ENCODE measurements at regions not wholly inside any gene's neighbourhood (a gene's known extent, or its start where the extent isn't known, plus 50 kb on each side); places are given as distances from the start of the nearest gene placed in this dataset.

DNA sequence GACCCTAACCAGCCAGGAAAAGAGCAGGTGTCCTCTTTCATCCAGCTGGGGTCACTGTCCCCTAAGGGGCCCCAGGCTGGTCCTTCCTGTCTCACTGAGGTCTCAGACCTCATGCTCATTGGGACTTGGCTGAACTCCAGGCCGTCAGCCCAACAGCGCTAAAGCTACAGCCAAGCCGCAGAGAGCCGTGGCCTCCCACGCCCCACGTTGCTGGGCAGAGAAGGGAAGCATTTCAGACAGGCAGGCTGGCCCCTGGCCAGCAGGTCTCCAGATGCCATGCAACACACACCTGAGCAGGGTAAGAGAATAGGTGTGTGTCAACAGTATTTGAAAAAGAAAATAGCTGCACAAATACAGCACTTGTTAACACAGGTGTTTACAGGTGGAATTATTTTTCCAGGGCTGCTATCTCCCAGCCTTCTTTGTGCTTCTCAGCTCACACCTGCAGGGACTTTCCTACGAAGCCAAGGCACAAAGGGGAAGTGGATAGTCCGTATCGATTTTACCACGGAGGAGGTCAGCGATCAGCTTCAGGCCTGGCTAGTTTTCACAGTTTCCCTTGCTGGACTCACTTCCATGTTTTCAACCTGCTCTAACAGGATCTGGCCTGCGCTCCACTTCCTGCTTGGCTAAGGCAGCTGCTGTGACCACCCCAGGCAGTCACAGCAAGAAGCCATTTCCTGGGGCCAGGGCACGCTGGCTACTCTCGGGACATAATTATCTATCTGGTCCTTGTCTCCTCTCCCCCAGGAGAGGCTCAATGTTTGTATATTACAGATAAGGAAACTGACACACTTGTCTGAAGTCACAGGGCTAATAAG, 156.1 kb upstream of the ID2 start:
- Histone ChIP-seq H2BK120ac (ENCODE audit: low read depth, low read length) (no peak overlapping the region), H3K14ac (ENCODE audit: low read length in 2 of 2) (no peak overlapping the region), H3K27me3 (ENCODE audit: control insufficient read depth in 1 of 2, insufficient read depth in 1 of 2, low read length in 2 of 2) (peaks cover 0 to 14% of the 10 kb centered on the region in 2 experiments), H3K9ac (ENCODE audit: low read length) (no peak overlapping the region), H3K36me3 (ENCODE audit: control insufficient read depth in 1 of 2, insufficient read depth in 2 of 2, low read depth in 1 of 2, low read length in 2 of 2) (no peaks in the 10 kb centered on the region), H2BK12ac (ENCODE audit: low read length in 2 of 2) (no peak overlapping the region), H2BK15ac (ENCODE audit: low read depth, poor library complexity, severe bottlenecking) (no peak overlapping the region), H2AFZ (ENCODE audit: low read depth, low read length) (no peak overlapping the region), H2BK5ac (ENCODE audit: low read depth, low read length, poor library complexity, severe bottlenecking) (no peak overlapping the region), H4K91ac (ENCODE audit: low read length) (no peak overlapping the region), H2AK5ac (ENCODE audit: low read length, severe bottlenecking) (no peak overlapping the region), H3K4ac (ENCODE audit: low read depth in 1 of 2, low read length in 2 of 2) (peak overlapping the region in 1 of 2 experiments; percentile 37), H4K8ac (ENCODE audit: low read length) (no peak overlapping the region), H3K4me2 (ENCODE audit: low read length, poor library complexity, severe bottlenecking) (no peak overlapping the region), H3K4me1 (ENCODE audit: control insufficient read depth, insufficient read depth, low read depth, low read length) (peaks cover 2% of the 10 kb centered on the region), H3K27ac (ENCODE audit: low read length, poor library complexity, severe bottlenecking) (no peak overlapping the region), H3K9me3 (ENCODE audit: control insufficient read depth, low read length) (peaks cover 2% of the 10 kb centered on the region), H3K4me3 (ENCODE audit: insufficient read depth in 1 of 2, low read depth in 1 of 2, low read length in 2 of 2) (no peak overlapping the region), H3K18ac (ENCODE audit: low read depth in 1 of 2, low read length in 2 of 2) (no peak overlapping the region), H3K79me1 (replicated peaks; ENCODE audit: low read length, poor library complexity, severe bottlenecking) (no peaks in the 10 kb centered on the region), H3K23ac (ENCODE audit: low read length in 2 of 2) (no peak overlapping the region)
- DNase-seq = peak; percentile 18
- 55% methylated on average over 12 of the region's 14 CpGs for whole genome bisulfite sequencing

- no peak overlapping the region for H2BK15ac ChIP-seq (ENCODE audit: low read depth, poor library complexity, severe bottlenecking)
- H2AFZ ChIP-seq (ENCODE audit: low read depth, low read length) = no peak overlapping the region
- 20% methylated on average over 2 of the region's 3 CpGs for WGBS
- H3K27ac ChIP-seq (ENCODE audit: low read length, poor library complexity, severe bottlenecking) = no peak overlapping the region
- peaks cover 0 to 14% of the 10 kb centered on the region in 2 experiments for H3K27me3 ChIP-seq (ENCODE audit: control insufficient read depth in 1 of 2, insufficient read depth in 1 of 2, low read length in 2 of 2)
- DNase-seq = no peak
- H3K4ac ChIP-seq (ENCODE audit: low read depth in 1 of 2, low read length in 2 of 2) = no peak overlapping the region
- H3K9ac ChIP-seq (ENCODE audit: low read length) = no peak overlapping the region
- no peak overlapping the region for H2BK120ac ChIP-seq (ENCODE audit: low read depth, low read length)
- H3K18ac ChIP-seq (ENCODE audit: low read depth in 1 of 2, low read length in 2 of 2) = no peak overlapping the region
- H3K14ac ChIP-seq (ENCODE audit: low read length in 2 of 2) = no peak overlapping the region
- H2BK12ac ChIP-seq (ENCODE audit: low read length in 2 of 2) = no peak overlapping the region
- no peak overlapping the region for H3K23ac ChIP-seq (ENCODE audit: low read length in 2 of 2)
- peaks cover 7% of the 10 kb centered on the region for H3K9me3 ChIP-seq (ENCODE audit: control insufficient read depth, low read length)
- H3K79me1 ChIP-seq (replicated peaks; ENCODE audit: low read length, poor library complexity, severe bottlenecking) = no peaks in the 10 kb centered on the region
- H2BK5ac ChIP-seq (ENCODE audit: low read depth, low read length, poor library complexity, severe bottlenecking) = no peak overlapping the region
- no peak overlapping the region for H3K4me3 ChIP-seq (ENCODE audit: insufficient read depth in 1 of 2, low read depth in 1 of 2, low read length in 2 of 2)
- no peak overlapping the region for H3K4me2 ChIP-seq (ENCODE audit: low read length, poor library complexity, severe bottlenecking)
- H4K8ac ChIP-seq (ENCODE audit: low read length) = no peak overlapping the region
- peaks cover 2% of the 10 kb centered on the region for H3K4me1 ChIP-seq (ENCODE audit: control insufficient read depth, insufficient read depth, low read depth, low read length)
- no peaks in the 10 kb centered on the region for H3K36me3 ChIP-seq (ENCODE audit: control insufficient read depth in 1 of 2, insufficient read depth in 2 of 2, low read depth in 1 of 2, low read length in 2 of 2)
- H4K91ac ChIP-seq (ENCODE audit: low read length) = no peak overlapping the region
- no peak overlapping the region for H2AK5ac ChIP-seq (ENCODE audit: low read length, severe bottlenecking)
Measured at GRCh38 chr2:8526403-8526696, 155.5 kb upstream of the ID2 start.

- 81% methylated on average over 4 of the region's 4 CpGs for WGBS
- H3K4me3 ChIP-seq (ENCODE audit: insufficient read depth in 1 of 2, low read depth in 1 of 2, low read length in 2 of 2) = no peak overlapping the region
Measured at GRCh38 chr2:8527031-8527430, 154.8 kb upstream of the ID2 start.

DNA sequence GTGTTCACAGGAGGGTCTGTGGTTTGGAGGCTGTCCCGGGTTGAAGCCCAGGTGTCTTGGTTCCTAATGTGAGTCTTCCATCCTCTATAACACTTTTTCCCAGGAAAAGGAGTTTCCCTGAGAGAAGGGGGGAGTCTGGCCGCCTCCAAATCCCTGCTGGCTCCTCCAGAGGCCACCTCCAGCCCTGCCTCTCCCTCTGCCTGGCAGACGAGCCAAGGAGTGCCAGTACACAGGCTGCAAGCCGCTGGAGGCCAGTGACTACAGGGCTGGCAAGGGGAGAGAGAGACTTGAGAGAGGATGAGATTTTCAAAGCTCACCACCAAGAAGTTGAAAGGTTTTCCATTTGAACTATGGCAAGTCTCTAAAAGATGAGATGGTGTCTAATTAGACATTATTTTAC, 154.2 kb upstream of the ID2 start:
- no peaks in the 10 kb centered on the region for H3K36me3 ChIP-seq (ENCODE audit: control insufficient read depth in 1 of 2, insufficient read depth in 2 of 2, low read depth in 1 of 2, low read length in 2 of 2)
- H2BK12ac ChIP-seq (ENCODE audit: low read length in 2 of 2) = no peak overlapping the region
- H3K9me3 ChIP-seq (ENCODE audit: control insufficient read depth, low read length) = peaks cover 15% of the 10 kb centered on the region
- H3K27me3 ChIP-seq (ENCODE audit: control insufficient read depth in 1 of 2, insufficient read depth in 1 of 2, low read length in 2 of 2) = peaks cover 0 to 14% of the 10 kb centered on the region in 2 experiments
- H3K4me2 ChIP-seq (ENCODE audit: low read length, poor library complexity, severe bottlenecking) = no peak overlapping the region
- H3K4ac ChIP-seq (ENCODE audit: low read depth in 1 of 2, low read length in 2 of 2) = no peak overlapping the region
- H2AFZ ChIP-seq (ENCODE audit: low read depth, low read length) = no peak overlapping the region
- H4K8ac ChIP-seq (ENCODE audit: low read length) = no peak overlapping the region
- no peaks in the 10 kb centered on the region for H3K79me1 ChIP-seq (replicated peaks; ENCODE audit: low read length, poor library complexity, severe bottlenecking)
- H2BK120ac ChIP-seq (ENCODE audit: low read depth, low read length) = no peak overlapping the region
- no peak overlapping the region for H3K27ac ChIP-seq (ENCODE audit: low read length, poor library complexity, severe bottlenecking)
- no peak overlapping the region for H3K4me3 ChIP-seq (ENCODE audit: insufficient read depth in 1 of 2, low read depth in 1 of 2, low read length in 2 of 2)
- H2BK15ac ChIP-seq (ENCODE audit: low read depth, poor library complexity, severe bottlenecking) = no peak overlapping the region
- H4K91ac ChIP-seq (ENCODE audit: low read length) = no peak overlapping the region
- no peak overlapping the region for H2AK5ac ChIP-seq (ENCODE audit: low read length, severe bottlenecking)
- no peak for DNase-seq
- H2BK5ac ChIP-seq (ENCODE audit: low read depth, low read length, poor library complexity, severe bottlenecking) = no peak overlapping the region
- H3K23ac ChIP-seq (ENCODE audit: low read length in 2 of 2) = no peak overlapping the region
- peaks cover 2% of the 10 kb centered on the region for H3K4me1 ChIP-seq (ENCODE audit: control insufficient read depth, insufficient read depth, low read depth, low read length)
- H3K9ac ChIP-seq (ENCODE audit: low read length) = no peak overlapping the region
- 89% methylated on average over 2 of the region's 4 CpGs for WGBS
- no peak overlapping the region for H3K14ac ChIP-seq (ENCODE audit: low read length in 2 of 2)
- peak overlapping the region in 1 of 2 experiments; percentile 37 for H3K18ac ChIP-seq (ENCODE audit: low read depth in 1 of 2, low read length in 2 of 2)

More at GRCh38 chr2:8527031-8527430, 154.8 kb upstream of the ID2 start:
- Histone ChIP-seq H2AFZ (ENCODE audit: low read depth, low read length) (no peak overlapping the region), H3K27me3 (ENCODE audit: control insufficient read depth in 1 of 2, insufficient read depth in 1 of 2, low read length in 2 of 2) (peaks cover 0 to 14% of the 10 kb centered on the region in 2 experiments), H3K4me1 (ENCODE audit: control insufficient read depth, insufficient read depth, low read depth, low read length) (peaks cover 2% of the 10 kb centered on the region), H2BK12ac (ENCODE audit: low read length in 2 of 2) (peak overlapping the region in 1 of 2 experiments; percentile 38), H2BK15ac (ENCODE audit: low read depth, poor library complexity, severe bottlenecking) (no peak overlapping the region), H3K14ac (ENCODE audit: low read length in 2 of 2) (peak overlapping the region in 1 of 2 experiments; percentile 18), H2AK5ac (ENCODE audit: low read length, severe bottlenecking) (no peak overlapping the region), H3K4ac (ENCODE audit: low read depth in 1 of 2, low read length in 2 of 2) (no peak overlapping the region), H3K79me1 (replicated peaks; ENCODE audit: low read length, poor library complexity, severe bottlenecking) (no peaks in the 10 kb centered on the region), H3K4me2 (ENCODE audit: low read length, poor library complexity, severe bottlenecking) (no peak overlapping the region), H4K91ac (ENCODE audit: low read length) (peak overlapping the region; percentile 40), H3K36me3 (ENCODE audit: control insufficient read depth in 1 of 2, insufficient read depth in 2 of 2, low read depth in 1 of 2, low read length in 2 of 2) (no peaks in the 10 kb centered on the region), H2BK5ac (ENCODE audit: low read depth, low read length, poor library complexity, severe bottlenecking) (no peak overlapping the region), H4K8ac (ENCODE audit: low read length) (peak overlapping the region; percentile 28), H3K23ac (ENCODE audit: low read length in 2 of 2) (no peak overlapping the region), H3K27ac (ENCODE audit: low read length, poor library complexity, severe bottlenecking) (no peak overlapping the region), H3K9ac (ENCODE audit: low read length) (no peak overlapping the region), H3K9me3 (ENCODE audit: control insufficient read depth, low read length) (peaks cover 14% of the 10 kb centered on the region), H3K18ac (ENCODE audit: low read depth in 1 of 2, low read length in 2 of 2) (no peak overlapping the region), H2BK120ac (ENCODE audit: low read depth, low read length) (no peak overlapping the region)
- no peak for DNase-seq

Measured in mesenchymal stem cell (in vitro differentiated cells and primary cell).